Hepatocyte (in vitro differentiated cells): ENCODE measurements at regions not wholly inside any gene's neighbourhood (a gene's known extent, or its start where the extent isn't known, plus 50 kb on each side); places are given as distances from the start of the nearest gene placed in this dataset.

ENCODE experiments used
- EZH2 ChIP-seq: fragments of 200-600 bp; sonication (generic); IDR thresholded peaks from 2 replicates; pipeline ENCODE4 v1.6.1; 2016; ENCODE audit warnings: antibody characterized with exemption, mild to moderate bottlenecking, borderline replicate concordance
- EZH2phosphoT487 ChIP-seq: fragments of 200-600 bp; sonication (generic); IDR thresholded peaks from one replicate; pipeline ENCODE4 v1.6.1; 2018; ENCODE audit warnings: antibody characterized with exemption, mild to moderate bottlenecking, low read depth, moderate library complexity; ENCODE audit not compliant: unreplicated experiment, severe bottlenecking
- TF ChIP-seq, protein P1 (sequence below): fragments of 200-600 bp; sonication (generic); IDR thresholded peaks from 2 replicates; pipeline ENCODE4 v1.5.1; 2016; ENCODE audit warnings: antibody characterized with exemption, mild to moderate bottlenecking; ENCODE audit not compliant: poor library complexity

DNA sequence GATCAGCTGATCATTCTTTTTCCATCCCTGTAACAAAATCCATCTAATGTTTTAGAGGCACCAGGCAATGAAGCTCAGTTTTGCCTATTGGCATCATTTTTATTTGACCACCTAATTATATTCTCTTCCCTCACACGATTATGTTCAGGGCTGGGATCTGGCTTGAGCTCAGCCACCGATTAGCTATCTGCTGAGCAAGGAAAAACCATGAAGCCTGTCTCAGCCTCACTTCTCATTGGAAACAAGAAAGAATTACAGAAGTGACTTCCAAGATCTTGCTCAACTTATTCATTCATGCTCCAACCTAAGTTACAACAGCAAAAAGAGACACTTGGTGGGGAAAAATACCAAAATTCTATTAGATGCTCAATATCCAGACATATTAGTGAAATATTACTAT is 139.0 kb upstream of the SH3BP4 start:
- TF ChIP-seq EZH2phosphoT487 (no peak), EZH2 (no peak)
- TF ChIP-seq, protein P1, sequence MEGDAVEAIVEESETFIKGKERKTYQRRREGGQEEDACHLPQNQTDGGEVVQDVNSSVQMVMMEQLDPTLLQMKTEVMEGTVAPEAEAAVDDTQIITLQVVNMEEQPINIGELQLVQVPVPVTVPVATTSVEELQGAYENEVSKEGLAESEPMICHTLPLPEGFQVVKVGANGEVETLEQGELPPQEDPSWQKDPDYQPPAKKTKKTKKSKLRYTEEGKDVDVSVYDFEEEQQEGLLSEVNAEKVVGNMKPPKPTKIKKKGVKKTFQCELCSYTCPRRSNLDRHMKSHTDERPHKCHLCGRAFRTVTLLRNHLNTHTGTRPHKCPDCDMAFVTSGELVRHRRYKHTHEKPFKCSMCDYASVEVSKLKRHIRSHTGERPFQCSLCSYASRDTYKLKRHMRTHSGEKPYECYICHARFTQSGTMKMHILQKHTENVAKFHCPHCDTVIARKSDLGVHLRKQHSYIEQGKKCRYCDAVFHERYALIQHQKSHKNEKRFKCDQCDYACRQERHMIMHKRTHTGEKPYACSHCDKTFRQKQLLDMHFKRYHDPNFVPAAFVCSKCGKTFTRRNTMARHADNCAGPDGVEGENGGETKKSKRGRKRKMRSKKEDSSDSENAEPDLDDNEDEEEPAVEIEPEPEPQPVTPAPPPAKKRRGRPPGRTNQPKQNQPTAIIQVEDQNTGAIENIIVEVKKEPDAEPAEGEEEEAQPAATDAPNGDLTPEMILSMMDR: no peak
